Natural killer cell (primary cell): ENCODE measurements at regions not wholly inside any gene's neighbourhood (a gene's known extent, or its start where the extent isn't known, plus 50 kb on each side); places are given as distances from the start of the nearest gene placed in this dataset.

Experiments used
- ATAC-seq, 3 donors: fragments of 150-1000 bp in 2 of 3; fragments of 200-7000 bp in 1 of 3; cut with Tn5 transposase; 1 replicate in 1 of 3; 2 replicates in 2 of 3; pipeline ENCODE4 v1.10.0; 2021; ENCODE audit warnings: mild to moderate bottlenecking in 2 of 3, moderate library complexity in 2 of 3
- DNase-seq, 2 donors: peaks; one replicate each; pipeline versions ENCODE4 v3.0.0 to v3.0.0-alpha.2; 2013 to 2021; ENCODE audit warnings: mixed read lengths in 1 of 2
- H3K27ac ChIP-seq: one replicate; pipeline ENCODE4 v1.5.1; 2013; ENCODE audit warnings: mild to moderate bottlenecking, low read length
- H3K27me3 ChIP-seq: one replicate; pipeline ENCODE4 v1.6.1; 2013; ENCODE audit warnings: low read length; ENCODE audit not compliant: control insufficient read depth, insufficient read depth
- H3K36me3 ChIP-seq: one replicate; pipeline ENCODE4 v1.6.1; 2013; ENCODE audit warnings: low read length; ENCODE audit not compliant: control insufficient read depth, insufficient read depth
- H3K4me1 ChIP-seq: one replicate; pipeline ENCODE4 v1.6.1; 2013; ENCODE audit warnings: low read length; ENCODE audit not compliant: control insufficient read depth, insufficient read depth
- H3K4me3 ChIP-seq: one replicate; pipeline ENCODE4 v1.5.1; 2013; ENCODE audit warnings: low read length
- H3K9me3 ChIP-seq: one replicate; pipeline ENCODE4 v1.6.1; 2013; ENCODE audit warnings: low read length; ENCODE audit not compliant: control insufficient read depth, insufficient read depth
- H3K27ac Mint-ChIP-seq, 2 donors: one replicate each; pipeline ENCODE4 v1.8.0; 2022; ENCODE audit warnings: mild to moderate bottlenecking in 2 of 2, mixed read lengths in 2 of 2, moderate library complexity in 1 of 2
- H3K27me3 Mint-ChIP-seq, 2 donors: one replicate each; pipeline ENCODE4 v1.8.0; 2022; ENCODE audit warnings: low read depth in 2 of 2, mixed read lengths in 2 of 2
- H3K36me3 Mint-ChIP-seq: one replicate; pipeline ENCODE4 v1.8.0; 2022; ENCODE audit warnings: mixed read lengths
- H3K4me1 Mint-ChIP-seq, 2 donors: one replicate each; pipeline ENCODE4 v1.8.0; 2022; ENCODE audit warnings: mixed read lengths in 2 of 2
- H3K4me3 Mint-ChIP-seq: one replicate; pipeline ENCODE4 v1.8.0; 2022; ENCODE audit warnings: mild to moderate bottlenecking, moderate library complexity, mixed read lengths
- H3K9me3 Mint-ChIP-seq, 2 donors: one replicate each; pipeline ENCODE4 v1.8.0; 2022; ENCODE audit warnings: mixed read lengths in 2 of 2
- WGBS: methylation state at CpG from one replicate; pipeline ENCODE4 v1.1.7; 2013; ENCODE audit warnings: missing lambda C conversion rate; ENCODE audit not compliant: insufficient coverage; 5-methylcytosine and 5-hydroxymethylcytosine counted together
- intact Hi-C: fragments of 100-400 bp; cut with micrococcal nuclease; formaldehyde crosslinking; loops from one replicate; pipeline ENCODE4 v1.14.2; 2022
- TF ChIP-seq, protein P1 (sequence below): fragments of 200-600 bp; IDR thresholded peaks from one replicate; pipeline ENCODE4 v1.8.0; 2022; ENCODE audit warnings: antibody characterized with exemption

DNA sequence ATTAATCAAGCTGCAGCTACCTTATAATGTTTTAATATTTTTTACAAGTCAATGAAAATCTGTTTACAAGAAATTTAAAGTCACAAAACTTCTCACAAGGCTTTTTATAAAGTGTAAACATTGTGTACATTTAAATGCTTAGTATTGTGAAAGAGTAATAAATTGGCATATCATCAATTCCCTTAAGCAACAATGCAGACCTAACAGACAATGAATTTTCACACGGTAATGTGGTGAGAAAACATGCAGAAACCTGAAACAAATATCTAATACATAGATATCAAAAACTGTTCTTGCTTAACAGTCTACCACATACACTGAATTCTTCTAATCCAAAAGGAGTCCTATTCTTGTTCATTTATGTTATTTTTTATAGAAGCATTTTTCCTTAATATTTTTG, 220.7 kb downstream of the CRPPA start:
- Mint-ChIP-seq H3K9me3 (no peaks in the 10 kb centered on the region), H3K27ac (no peak overlapping the region), H3K4me3 (no peak overlapping the region), H3K36me3 (no peaks in the 10 kb centered on the region), H3K4me1 (no peaks in the 10 kb centered on the region), H3K27me3 (no peaks in the 10 kb centered on the region)
- TF ChIP-seq, protein P1, sequence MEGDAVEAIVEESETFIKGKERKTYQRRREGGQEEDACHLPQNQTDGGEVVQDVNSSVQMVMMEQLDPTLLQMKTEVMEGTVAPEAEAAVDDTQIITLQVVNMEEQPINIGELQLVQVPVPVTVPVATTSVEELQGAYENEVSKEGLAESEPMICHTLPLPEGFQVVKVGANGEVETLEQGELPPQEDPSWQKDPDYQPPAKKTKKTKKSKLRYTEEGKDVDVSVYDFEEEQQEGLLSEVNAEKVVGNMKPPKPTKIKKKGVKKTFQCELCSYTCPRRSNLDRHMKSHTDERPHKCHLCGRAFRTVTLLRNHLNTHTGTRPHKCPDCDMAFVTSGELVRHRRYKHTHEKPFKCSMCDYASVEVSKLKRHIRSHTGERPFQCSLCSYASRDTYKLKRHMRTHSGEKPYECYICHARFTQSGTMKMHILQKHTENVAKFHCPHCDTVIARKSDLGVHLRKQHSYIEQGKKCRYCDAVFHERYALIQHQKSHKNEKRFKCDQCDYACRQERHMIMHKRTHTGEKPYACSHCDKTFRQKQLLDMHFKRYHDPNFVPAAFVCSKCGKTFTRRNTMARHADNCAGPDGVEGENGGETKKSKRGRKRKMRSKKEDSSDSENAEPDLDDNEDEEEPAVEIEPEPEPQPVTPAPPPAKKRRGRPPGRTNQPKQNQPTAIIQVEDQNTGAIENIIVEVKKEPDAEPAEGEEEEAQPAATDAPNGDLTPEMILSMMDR = no peak
- H3K9me3 ChIP-seq = no peaks in the 10 kb centered on the region
- H3K27ac ChIP-seq = no peak overlapping the region
- intact Hi-C loops = no loop called here
- no peaks in the 10 kb centered on the region for H3K27me3 ChIP-seq
- no peak overlapping the region for H3K4me3 ChIP-seq
- H3K36me3 ChIP-seq = no peaks in the 10 kb centered on the region
- ATAC-seq = no peak
- no peaks in the 10 kb centered on the region for H3K4me1 ChIP-seq
- DNase-seq = no peak
- WGBS = 100% methylated on average over 1 of the region's 1 CpG

DNA sequence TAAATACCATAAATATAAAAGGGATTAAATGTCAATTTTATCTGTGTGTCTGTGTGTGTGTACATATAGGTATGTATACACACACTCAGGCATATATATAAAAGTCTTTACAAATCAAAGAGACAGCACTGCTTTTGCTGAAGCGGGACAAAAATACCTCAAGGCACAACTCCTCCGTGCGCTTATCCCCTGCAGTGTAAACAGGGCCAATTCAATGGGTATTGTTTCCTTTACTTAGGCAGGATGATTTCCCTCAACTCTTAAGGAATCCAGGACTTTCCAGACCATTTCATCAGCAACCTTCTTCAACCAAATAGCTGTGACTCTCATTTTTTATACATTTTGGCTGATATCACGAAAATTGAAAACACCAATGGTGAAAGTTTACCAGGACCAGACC, 227.7 kb downstream of the CRPPA start:
- 77% methylated on average over 4 of the region's 4 CpGs for WGBS
- no peaks in the 10 kb centered on the region for H3K27me3 Mint-ChIP-seq
- no peaks in the 10 kb centered on the region for H3K27me3 ChIP-seq
- DNase-seq (no peak), ATAC-seq (no peak)
- no peak overlapping the region for H3K4me3 Mint-ChIP-seq
- no peaks in the 10 kb centered on the region for H3K9me3 ChIP-seq
- H3K4me1 ChIP-seq = no peaks in the 10 kb centered on the region
- H3K27ac Mint-ChIP-seq = no peak overlapping the region
- no peaks in the 10 kb centered on the region for H3K9me3 Mint-ChIP-seq
- no peak overlapping the region for H3K4me3 ChIP-seq
- no peak overlapping the region for H3K27ac ChIP-seq
- TF ChIP-seq, protein P1 = no peak
- intact Hi-C loops = no loop called here
- no peaks in the 10 kb centered on the region for H3K4me1 Mint-ChIP-seq
- H3K36me3 ChIP-seq = no peaks in the 10 kb centered on the region
- no peaks in the 10 kb centered on the region for H3K36me3 Mint-ChIP-seq

DNA sequence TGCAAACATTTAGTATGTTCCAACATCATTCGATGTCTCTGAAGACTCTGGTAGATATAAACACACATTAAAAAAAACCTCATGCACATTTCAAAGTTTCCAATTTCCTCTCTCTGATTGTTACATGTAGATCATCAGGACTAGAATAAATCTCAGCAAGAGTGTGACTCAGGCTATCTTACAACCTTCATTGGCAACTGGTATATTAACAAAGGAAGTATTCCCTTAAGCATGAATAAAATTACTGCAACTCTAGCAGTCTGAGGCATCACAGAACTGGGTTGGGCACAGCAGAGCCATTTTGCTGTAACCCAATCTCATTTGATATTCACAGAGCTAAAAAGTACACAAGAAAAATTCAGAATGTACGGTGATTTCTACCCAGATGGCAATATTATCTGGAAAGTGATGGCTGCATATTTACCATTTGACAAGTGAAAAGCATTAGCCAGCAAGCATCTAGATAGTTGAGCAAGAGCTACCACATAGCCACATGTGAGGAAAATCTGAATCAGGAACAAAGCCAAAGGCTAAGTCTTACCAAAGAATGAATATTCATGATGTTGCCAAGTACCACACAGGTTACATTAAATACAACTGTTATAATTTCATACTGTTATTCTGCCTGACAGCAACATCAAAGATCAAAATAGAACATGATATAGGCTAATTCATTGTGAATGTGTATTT, 232.2 kb downstream of the CRPPA start:
- DNase-seq (no peak), ATAC-seq (no peak)
- no peaks in the 10 kb centered on the region for H3K27me3 Mint-ChIP-seq
- no peaks in the 10 kb centered on the region for H3K9me3 ChIP-seq
- intact Hi-C loops = no loop called here
- no peak overlapping the region for H3K27ac ChIP-seq
- no peaks in the 10 kb centered on the region for H3K36me3 Mint-ChIP-seq
- peaks cover 2% of the 10 kb centered on the region in 2 donors for H3K9me3 Mint-ChIP-seq
- H3K4me1 Mint-ChIP-seq = no peaks in the 10 kb centered on the region
- H3K27ac Mint-ChIP-seq = no peak overlapping the region
- TF ChIP-seq, protein P1 = no peak
- H3K4me3 Mint-ChIP-seq = no peak overlapping the region
- H3K36me3 ChIP-seq = no peaks in the 10 kb centered on the region
- H3K27me3 ChIP-seq = no peaks in the 10 kb centered on the region
- H3K4me3 ChIP-seq = no peak overlapping the region
- H3K4me1 ChIP-seq = no peaks in the 10 kb centered on the region
- WGBS = 92% methylated on average over 2 of the region's 2 CpGs

DNA sequence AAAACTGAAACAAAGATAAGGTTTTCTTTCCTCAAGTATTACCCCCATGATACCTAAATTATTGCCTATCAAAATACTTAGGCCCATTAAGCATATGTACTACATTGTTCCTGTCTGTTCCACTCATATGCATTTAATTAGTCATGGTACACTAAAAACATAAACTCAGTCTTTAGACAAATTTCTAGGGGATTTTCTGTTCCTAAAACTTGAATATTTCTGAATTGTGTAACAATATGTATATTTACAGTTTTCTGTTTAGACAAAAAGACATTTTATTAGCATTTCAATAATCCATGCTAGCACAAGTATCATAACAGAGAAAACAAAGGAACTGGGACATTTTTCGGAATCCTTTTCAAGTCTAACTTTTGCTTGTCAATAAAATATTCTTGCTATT, 234.2 kb downstream of the CRPPA start:
- Mint-ChIP-seq H3K4me1 (no peaks in the 10 kb centered on the region), H3K9me3 (peaks cover 2% of the 10 kb centered on the region in 2 donors), H3K36me3 (no peaks in the 10 kb centered on the region), H3K27ac (no peak overlapping the region), H3K27me3 (no peaks in the 10 kb centered on the region), H3K4me3 (no peak overlapping the region)
- Histone ChIP-seq H3K4me3 (no peak overlapping the region), H3K27ac (no peak overlapping the region), H3K9me3 (no peaks in the 10 kb centered on the region), H3K36me3 (no peaks in the 10 kb centered on the region), H3K27me3 (no peaks in the 10 kb centered on the region), H3K4me1 (no peaks in the 10 kb centered on the region)
- ATAC-seq = no peak
- no peak for DNase-seq
- intact Hi-C loops = no loop called here
- WGBS = 92% methylated on average over 1 of the region's 1 CpG
- TF ChIP-seq, protein P1 = no peak
